GM18499 (cell line): ENCODE measurements at regions not wholly inside any gene's neighbourhood (a gene's known extent, or its start where the extent isn't known, plus 50 kb on each side); places are given as distances from the start of the nearest gene placed in this dataset.

Experiments
- ATAC-seq: cut with Tn5 transposase; IDR thresholded peaks from one replicate; pipeline ENCODE4 v1.9.1; 2021; ENCODE audit warnings: moderate number of reproducible peaks; ENCODE audit not compliant: insufficient read depth, unreplicated experiment

DNA sequence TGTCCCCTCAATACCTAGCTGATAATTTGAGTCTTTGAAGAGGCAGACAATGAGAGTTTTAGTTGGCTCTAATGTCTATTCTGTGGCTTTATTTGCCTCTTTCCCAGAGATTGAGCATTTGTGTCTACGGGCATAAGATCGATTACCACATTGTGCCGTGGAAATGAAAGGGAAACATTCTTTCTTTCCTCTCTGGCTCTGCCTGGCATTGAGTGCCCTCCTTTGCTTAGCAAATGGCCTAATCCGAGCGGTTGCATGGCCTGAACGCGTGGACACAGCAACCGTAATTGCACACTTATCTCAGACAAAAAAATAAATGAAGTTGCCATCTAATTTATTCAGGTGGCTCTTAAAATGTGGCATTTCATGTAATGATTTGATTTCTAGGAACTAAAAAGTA lies 247.9 kb downstream of the ADGRL2 start:
- no peak for ATAC-seq

DNA sequence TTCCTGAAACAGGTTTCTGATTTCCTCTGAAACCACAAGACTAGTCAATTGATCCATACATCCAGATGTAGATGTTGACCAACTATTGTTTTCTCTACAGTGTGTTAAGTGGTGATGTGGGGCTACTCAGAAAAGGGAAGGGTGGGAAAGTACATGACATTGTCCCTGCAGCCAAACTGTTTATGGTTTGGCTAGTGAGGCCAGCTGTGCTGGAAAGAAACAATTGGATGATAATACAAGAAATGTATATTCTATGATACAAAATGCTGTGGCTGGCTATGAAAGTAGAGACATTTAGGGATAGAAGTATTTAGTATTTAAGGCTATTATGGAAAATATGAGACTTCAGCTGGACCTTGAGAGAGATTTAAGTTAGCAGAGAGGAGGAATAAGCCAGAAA lies 244.5 kb downstream of the ADGRL2 start:
- no peak for ATAC-seq

DNA sequence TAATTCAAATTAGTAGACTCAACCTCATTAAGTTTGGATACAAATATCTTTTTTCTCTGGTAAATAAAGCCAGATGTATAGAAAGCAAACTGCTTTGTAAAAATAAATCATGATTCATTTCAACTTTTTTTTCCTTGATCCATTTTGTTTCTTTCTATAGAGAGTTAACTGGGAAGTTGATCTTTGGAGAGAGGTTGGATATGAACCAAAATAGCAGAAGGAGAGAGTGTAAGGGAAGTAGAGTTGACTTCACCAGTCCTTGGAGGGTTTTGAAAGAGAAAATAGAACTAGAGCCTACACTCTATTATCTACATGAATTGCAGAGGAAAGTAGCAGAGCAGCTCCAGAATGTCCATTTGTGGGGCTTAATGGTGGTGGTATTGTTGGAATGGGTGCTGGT lies 243.8 kb downstream of the ADGRL2 start:
- no peak for ATAC-seq

DNA sequence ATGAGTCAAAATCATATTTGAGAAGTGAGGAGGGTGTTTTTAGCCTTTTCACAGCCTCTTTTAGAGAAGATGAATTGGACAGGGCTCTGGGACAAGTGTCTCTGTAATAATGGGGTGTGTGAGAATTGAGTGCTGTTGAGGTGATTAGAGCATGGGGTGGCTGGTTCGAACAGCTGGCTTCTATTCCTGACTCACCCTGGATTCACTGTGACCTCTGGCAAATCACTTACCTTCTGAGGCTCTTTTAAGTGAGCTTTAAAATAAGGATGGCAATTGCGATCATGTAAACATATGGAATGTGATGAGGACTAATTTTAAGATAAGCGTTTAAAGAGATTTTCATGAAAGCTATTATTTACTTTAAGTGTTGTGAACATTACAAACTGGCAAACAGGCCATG lies 243.4 kb downstream of the ADGRL2 start:
- ATAC-seq: no peak

DNA sequence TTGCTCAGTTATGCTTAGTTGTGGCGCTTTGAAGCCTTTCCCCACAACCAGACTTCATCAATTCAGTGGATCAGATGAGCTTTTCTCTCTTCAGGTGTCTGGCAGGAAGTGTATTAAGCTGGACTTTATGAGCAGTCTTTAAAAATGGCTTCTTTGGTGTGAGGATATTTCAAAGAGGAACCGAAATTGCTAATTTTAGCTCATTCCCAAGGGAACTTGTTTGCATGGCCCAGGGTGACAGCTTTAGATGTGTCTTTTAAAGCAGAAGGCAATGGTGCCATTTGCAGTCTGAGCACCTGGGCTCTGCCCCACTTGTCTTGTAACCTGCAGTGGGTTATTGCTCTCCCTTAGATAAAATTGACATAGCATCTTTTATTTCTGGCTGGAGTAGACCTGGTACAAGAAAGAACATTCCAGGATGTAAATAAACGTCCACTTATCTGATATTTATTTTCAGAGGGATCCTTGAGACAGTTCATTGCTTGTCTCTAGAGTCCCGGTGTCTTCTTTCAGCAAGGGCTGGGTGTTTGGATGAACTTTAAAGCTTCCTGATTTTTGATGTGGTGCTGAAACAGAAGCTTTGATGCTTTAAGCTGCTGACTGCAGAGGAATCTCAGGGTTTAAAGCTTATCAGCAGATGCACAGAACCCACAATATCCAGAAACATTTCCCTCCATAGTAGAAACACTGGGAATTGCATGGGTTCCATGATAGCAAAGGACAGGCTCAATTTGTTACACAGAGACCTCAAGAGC lies 241.7 kb downstream of the ADGRL2 start:
- ATAC-seq: no peak
